Erythroblast (primary cell): ENCODE measurements at regions not wholly inside any gene's neighbourhood (a gene's known extent, or its start where the extent isn't known, plus 50 kb on each side); places are given as distances from the start of the nearest gene placed in this dataset.

Experiments used
- GATA1 ChIP-seq: IDR thresholded peaks from 2 replicates; pipeline ENCODE4 v1.6.1; 2011; ENCODE audit warnings: low read depth, mild to moderate bottlenecking, control low read depth, low read length, moderate library complexity
- POLR2A ChIP-seq: IDR thresholded peaks from 2 replicates; pipeline ENCODE4 v1.6.1; 2011; ENCODE audit warnings: mild to moderate bottlenecking, low read length

DNA sequence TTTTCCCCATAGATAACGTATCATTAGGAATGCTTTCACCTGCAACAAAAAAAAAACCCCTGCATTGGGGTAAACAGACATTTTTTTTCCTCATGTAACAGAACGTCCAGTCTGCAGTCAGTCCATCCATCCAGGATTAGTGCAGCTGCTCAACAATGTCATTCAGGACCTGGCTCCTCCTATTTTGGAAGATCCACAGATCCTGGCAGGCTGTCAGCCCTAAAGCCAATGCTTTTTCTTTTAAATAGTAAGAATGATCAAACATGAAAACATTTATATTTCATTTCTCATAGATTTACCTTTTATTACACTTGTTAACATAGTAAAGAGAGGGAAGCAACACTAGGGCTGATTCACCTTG is 116.5 kb upstream of the CCDC28A start:
- TF ChIP-seq POLR2A (no peak), GATA1 (no peak)
